Panc1 (cell line): ENCODE measurements at regions not wholly inside any gene's neighbourhood (a gene's known extent, or its start where the extent isn't known, plus 50 kb on each side); places are given as distances from the start of the nearest gene placed in this dataset.

Source experiments
- ATAC-seq: fragments of 200-7000 bp; cut with Tn5 transposase; 2 replicates; pipeline ENCODE4 v1.9.1; 2020; ENCODE audit warnings: mild to moderate bottlenecking, moderate library complexity
- BruUV-seq: library from RNA; stranded (reverse); fragments of 400-500 nt; replicated peaks from 2 replicates; lab custom pipeline; 2021; lab: Mats Ljungman, UMichigan
- CTCF ChIA-PET: fragments of 300-600 bp; sonication (Branson Sonifier 250); formaldehyde crosslinking; loops from one replicate; lab custom pipeline; 2022; ENCODE audit warnings: antibody characterized with exemption; lab: Charles Lee
- POLR2A ChIA-PET: fragments of 300-600 bp; sonication (Branson Sonifier 250); formaldehyde crosslinking; loops from one replicate; lab custom pipeline; 2022; ENCODE audit warnings: antibody characterized with exemption; lab: Charles Lee
- DNase-seq: peaks from one replicate; pipeline ENCODE4 v3.0.0-alpha.2; 2010; ENCODE audit warnings: low read depth, low spot score
- H3K27ac ChIP-seq: 2 replicates; pipeline ENCODE4 v1.5.1; 2011; ENCODE audit warnings: mild to moderate bottlenecking, low read length, inconsistent platforms
- H3K27me3 ChIP-seq: fragments of 200-500 bp; sonication (Bioruptor generic); 2 replicates; pipeline ENCODE4 v1.6.0; 2014; ENCODE audit warnings: low read length, inconsistent platforms; ENCODE audit not compliant: control insufficient read depth, insufficient read depth
- H3K36me3 ChIP-seq: fragments of 200-500 bp; sonication (Bioruptor generic); 2 replicates; pipeline ENCODE4 v1.5.1; 2014; ENCODE audit warnings: inconsistent platforms, mild to moderate bottlenecking, low read length, moderate library complexity; ENCODE audit not compliant: control insufficient read depth, insufficient read depth
- H3K4me1 ChIP-seq: 2 replicates; pipeline ENCODE4 v1.5.1; 2011; ENCODE audit warnings: inconsistent platforms, mild to moderate bottlenecking, low read length, moderate library complexity; ENCODE audit not compliant: control insufficient read depth, insufficient read depth
- H3K4me3 ChIP-seq, 2 experiments: 2 replicates each; pipeline ENCODE4 v1.5.1; 2011 to 2012; ENCODE audit warnings: low read depth in 2 of 2, low read length in 2 of 2, mild to moderate bottlenecking in 2 of 2, inconsistent platforms in 1 of 2, moderate library complexity in 1 of 2
- H3K9me3 ChIP-seq: fragments of 200-500 bp; sonication (Bioruptor generic); 2 replicates; pipeline ENCODE4 v1.5.1; 2014; ENCODE audit warnings: low read depth, mild to moderate bottlenecking, inconsistent platforms, low read length, moderate library complexity; ENCODE audit not compliant: control insufficient read depth, insufficient read depth
- CTCF ChIP-seq: fragments of 450-650 bp; IDR thresholded peaks from 2 replicates; pipeline ENCODE4 v1.5.1; 2017; ENCODE audit warnings: mild to moderate bottlenecking
- SIN3A ChIP-seq: IDR thresholded peaks from 2 replicates; pipeline ENCODE4 v1.6.1; 2012; ENCODE audit warnings: low read depth, mild to moderate bottlenecking, low read length, moderate library complexity, borderline replicate concordance; ENCODE audit not compliant: insufficient read depth
- TCF7L2 ChIP-seq: IDR thresholded peaks from 2 replicates; pipeline ENCODE4 v1.6.1; 2011; ENCODE audit warnings: mild to moderate bottlenecking, low read depth, low read length, inconsistent platforms
- in situ Hi-C: cut with HindIII; loops from 2 replicates; pipeline ENCODE4 v1.10.0; 2016; ENCODE audit warnings: low sequenced_read_pairs, low pct_unique_long_range_greater_than_20kb
- intact Hi-C: fragments of 100-400 bp; cut with micrococcal nuclease; formaldehyde crosslinking; loops from one replicate; pipeline ENCODE4 v1.10.0; 2022; ENCODE audit not compliant: unreplicated experiment

- Histone ChIP-seq H3K27me3 (no peaks in the 10 kb centered on the region), H3K9me3 (no peaks in the 10 kb centered on the region), H3K4me1 (peaks cover 21% of the 10 kb centered on the region), H3K27ac (no peak overlapping the region), H3K4me3 (no peak overlapping the region), H3K36me3 (no peaks in the 10 kb centered on the region)
- CTCF ChIA-PET = no interaction called here
- DNase-seq = peak; percentile 28
- ATAC-seq = peak; percentile 71
- POLR2A ChIA-PET = no interaction called here
- in situ Hi-C loops = no loop called here
- TF ChIP-seq CTCF = peak; percentile 78
- no peak for TF ChIP-seq TCF7L2
- intact Hi-C loops = loop anchor here (5.0 kb wide), 1 partner anchor 193 kb away; no protein-coding TSS in a partner anchor
- no TSS peak for BruUV-seq
Measured at GRCh38 chr20:50380697-50381040, 129.5 kb upstream of the PTPN1 start.

- no peak for ATAC-seq
- no TSS peak for BruUV-seq
- ChIA-PET CTCF (interaction anchor here (0.9 kb wide), 1 partner anchor 187 kb away, joined by 4 read pairs; no protein-coding TSS in a partner anchor), POLR2A (no interaction called here)
- in situ Hi-C loops = no loop called here
- H3K27ac ChIP-seq = no peak overlapping the region
- H3K36me3 ChIP-seq = no peaks in the 10 kb centered on the region
- peaks cover 21% of the 10 kb centered on the region for H3K4me1 ChIP-seq
- intact Hi-C loops = loop anchor here (5.0 kb wide), 1 partner anchor 194 kb away; no protein-coding TSS in a partner anchor
- H3K4me3 ChIP-seq = no peak overlapping the region
- H3K27me3 ChIP-seq = no peaks in the 10 kb centered on the region
- DNase-seq = no peak
- H3K9me3 ChIP-seq = no peaks in the 10 kb centered on the region
- TF ChIP-seq SIN3A (no peak), TCF7L2 (no peak), CTCF (no peak; the same call in 1 of the 2 replicates)
Measured at GRCh38 chr20:50381075-50381732, 129.0 kb upstream of the PTPN1 start.

GRCh38 chr20:50381771-50382593 lies 128.2 kb upstream of the PTPN1 start:
- intact Hi-C loops = loop anchor here (5.0 kb wide), 1 partner anchor 195 kb away; no protein-coding TSS in a partner anchor
- DNase-seq = no peak

More at GRCh38 chr20:50381771-50382593, 128.2 kb upstream of the PTPN1 start:
- BruUV-seq = no TSS peak
- in situ Hi-C loops = no loop called here
- no peak overlapping the region for H3K27ac ChIP-seq
- H3K27me3 ChIP-seq = no peaks in the 10 kb centered on the region
- ChIA-PET CTCF (interaction anchor here (0.9 kb wide), 1 partner anchor 187 kb away, joined by 4 read pairs; no protein-coding TSS in a partner anchor), POLR2A (no interaction called here)
- no peak for TF ChIP-seq SIN3A
- no peaks in the 10 kb centered on the region for H3K9me3 ChIP-seq
- ATAC-seq = no peak
- H3K4me1 ChIP-seq = peaks cover 17% of the 10 kb centered on the region
- H3K36me3 ChIP-seq = no peaks in the 10 kb centered on the region
- H3K4me3 ChIP-seq = no peak overlapping the region
